ENCODE measurements at regions not wholly inside any gene's neighbourhood (a gene's known extent, or its start where the extent isn't known, plus 50 kb on each side); places are given as distances from the start of the nearest gene placed in this dataset.
"Not testable (repeated sequence)": the region's sequence is repeated elsewhere in the genome, so short reads cannot be mapped to it uniquely, and the experiment has no call there.

DNA sequence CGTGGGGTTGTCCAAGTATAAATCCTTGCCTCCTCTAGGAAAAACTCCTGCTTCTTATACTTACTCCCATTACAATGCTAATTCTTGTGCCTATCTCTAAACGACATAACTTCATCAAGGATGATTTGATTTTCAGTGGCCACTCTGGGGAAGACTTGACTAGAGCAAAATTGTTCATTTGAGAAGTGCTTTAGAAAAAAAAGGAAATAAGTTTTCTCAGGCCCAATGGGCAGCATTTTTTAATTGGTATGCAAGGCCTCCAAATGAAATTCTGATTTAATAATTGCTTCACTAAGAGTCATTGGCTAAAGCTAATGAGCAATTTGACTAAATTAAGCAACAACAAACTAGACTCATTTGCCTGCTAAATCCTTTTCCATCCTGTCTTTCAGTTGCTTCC, 496.1 kb downstream of the TSN start:
- no peak for FAIRE-seq

DNA sequence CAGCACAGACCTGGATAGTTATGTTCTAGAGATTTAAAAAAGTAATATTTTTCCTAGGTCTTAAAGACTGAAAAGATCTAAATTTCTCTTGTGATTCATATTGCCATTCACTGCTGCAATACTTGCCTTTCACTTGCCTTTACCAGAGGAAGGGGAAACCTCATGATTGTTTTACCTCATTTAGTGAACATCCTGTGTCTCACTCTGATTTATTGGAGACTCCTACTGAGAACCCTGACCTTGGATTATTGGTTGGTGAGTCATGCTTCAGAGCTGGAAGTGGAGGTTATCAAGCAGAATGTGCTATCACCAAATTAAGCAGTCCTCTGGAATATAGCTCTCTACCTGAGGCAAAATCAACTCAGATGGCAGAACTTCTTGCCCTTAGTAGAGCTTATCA, 500.5 kb downstream of the TSN start:
- DNase-seq (ENCODE audit: insufficient read length, low spot score) (no peak), FAIRE-seq (no peak)

More for the DNA sequence above, 496.1 kb downstream of the TSN start:
- no peak for DNase-seq (ENCODE audit: insufficient read length, low spot score)

DNA sequence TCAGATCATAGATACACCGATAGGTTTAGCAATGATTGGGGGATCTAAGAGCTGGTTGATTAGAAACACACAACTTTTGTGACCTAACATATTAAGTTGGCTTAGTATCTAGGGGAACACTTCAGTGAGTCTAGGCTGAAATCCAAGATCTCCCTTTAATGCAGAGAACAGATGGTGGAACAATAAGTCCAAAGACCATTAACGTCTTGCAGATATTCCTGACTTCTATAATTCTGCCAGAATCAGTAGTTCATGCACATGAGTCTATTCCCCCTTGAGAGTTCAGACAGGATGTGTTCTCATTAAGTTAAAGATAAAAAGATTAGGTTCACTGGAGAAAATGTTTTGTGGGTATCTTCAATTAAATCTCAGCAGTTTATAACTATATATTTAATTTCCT, 506.5 kb downstream of the TSN start:
- no peak for DNase-seq (ENCODE audit: insufficient read length, low spot score)

DNA sequence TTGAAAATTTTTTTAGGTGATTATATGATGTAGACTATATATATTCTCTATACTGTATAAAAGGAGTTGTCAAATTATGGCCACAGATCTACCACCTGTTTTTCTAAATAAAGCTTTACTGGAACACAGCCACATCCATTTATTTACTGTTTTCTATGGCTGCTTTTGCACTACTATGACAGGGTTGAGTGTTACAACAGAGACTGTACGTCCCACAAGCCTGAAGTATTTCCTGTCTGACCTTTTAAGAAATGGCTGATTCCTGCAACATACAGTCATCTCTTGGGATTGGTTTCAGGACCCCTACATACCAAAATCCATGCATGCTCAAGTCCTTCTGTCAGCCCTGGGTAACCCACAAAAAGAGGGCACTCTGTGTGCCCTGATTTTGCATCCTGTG, 508.3 kb downstream of the TSN start:
- FAIRE-seq, result no peak
- DNase-seq (ENCODE audit: insufficient read length, low spot score), result no peak

More for the DNA sequence above, 506.5 kb downstream of the TSN start:
- no peak for FAIRE-seq

DNA sequence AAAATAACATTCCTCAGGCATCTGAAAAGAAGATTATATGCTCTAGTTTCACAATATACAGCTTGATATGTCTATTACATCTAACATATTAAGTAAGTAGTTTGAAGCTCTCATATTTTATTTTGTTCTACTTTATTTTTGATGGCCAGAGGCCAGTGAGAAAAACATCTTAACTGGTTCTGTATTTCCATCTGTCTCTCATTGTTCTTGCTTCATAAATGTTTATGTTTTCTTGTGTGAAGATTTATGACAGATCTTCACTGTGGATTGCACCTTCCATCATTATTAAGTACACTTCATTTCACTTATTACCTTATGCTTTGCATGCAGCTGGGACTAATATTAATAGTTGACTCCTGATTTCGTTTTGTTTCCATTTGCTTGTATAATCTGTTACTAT, 511.2 kb downstream of the TSN start:
- DNase-seq (ENCODE audit: insufficient read length, low spot score), result no peak
- no peak for FAIRE-seq

DNA sequence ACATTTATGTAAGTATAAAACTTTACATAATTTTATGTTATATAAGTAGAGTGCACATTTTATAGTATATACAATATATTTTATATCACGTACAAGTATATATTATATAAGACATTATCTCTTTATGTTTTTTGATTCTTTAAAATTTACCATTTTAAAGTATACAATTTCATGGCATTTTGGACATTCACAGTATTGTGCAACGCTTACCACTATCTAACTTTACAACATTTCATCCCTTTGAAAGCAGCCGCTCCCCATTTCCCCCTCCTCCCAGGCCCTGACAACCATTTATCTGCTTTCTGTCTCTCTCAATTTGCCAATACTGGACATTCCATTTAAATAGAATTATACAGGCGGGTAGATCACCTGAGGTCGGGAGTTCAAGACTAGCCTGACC, 512.5 kb downstream of the TSN start:
- FAIRE-seq (no peak), DNase-seq (ENCODE audit: insufficient read length, low spot score) (no peak)

DNA sequence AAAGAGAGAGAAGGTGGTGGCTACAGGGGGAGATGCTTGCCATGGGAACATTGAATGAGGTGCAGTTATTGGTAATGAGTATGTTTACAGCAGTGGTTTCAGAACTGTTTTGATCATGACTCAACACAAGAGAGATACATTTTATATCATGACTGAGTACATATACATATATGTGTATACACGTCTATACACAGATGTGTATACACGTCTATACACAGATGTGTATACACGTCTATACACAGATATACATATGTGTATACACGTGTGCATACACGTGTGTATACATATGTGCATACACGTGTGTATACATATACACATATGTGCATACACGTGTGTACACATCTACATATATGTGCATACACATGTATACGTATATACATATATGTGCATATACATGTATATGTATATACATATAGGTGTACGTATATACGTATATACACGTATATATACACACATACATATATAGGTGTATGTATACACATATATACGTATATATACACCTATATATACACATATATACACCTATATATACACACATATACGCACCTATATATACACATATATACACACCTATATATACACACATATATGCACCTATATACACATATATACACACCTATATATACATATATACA, 518.5 kb downstream of the TSN start:
- peak; percentile 55 for FAIRE-seq
- no peak for DNase-seq (ENCODE audit: insufficient read length, low spot score)

DNA sequence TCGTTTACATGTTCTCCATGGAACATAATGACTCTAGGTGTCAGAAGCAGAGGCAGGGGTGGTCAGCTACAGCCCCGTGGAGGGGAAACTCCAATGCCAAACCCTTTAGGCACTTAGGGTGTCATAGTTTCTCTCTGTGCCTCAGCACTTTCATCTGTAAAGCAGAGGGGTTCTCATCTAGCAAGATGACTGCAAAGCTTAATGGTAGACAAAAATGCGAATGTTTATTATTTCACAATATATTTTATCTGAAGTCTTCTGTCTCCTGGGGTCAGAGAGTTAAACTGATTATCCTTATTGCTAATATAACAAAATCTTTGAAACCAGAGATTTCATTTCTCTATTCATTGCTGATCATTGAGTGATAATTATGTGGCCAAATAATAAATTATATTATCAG, 522.5 kb downstream of the TSN start:
- DNase-seq (ENCODE audit: insufficient read length, low spot score), result no peak
- no peak for FAIRE-seq

DNA sequence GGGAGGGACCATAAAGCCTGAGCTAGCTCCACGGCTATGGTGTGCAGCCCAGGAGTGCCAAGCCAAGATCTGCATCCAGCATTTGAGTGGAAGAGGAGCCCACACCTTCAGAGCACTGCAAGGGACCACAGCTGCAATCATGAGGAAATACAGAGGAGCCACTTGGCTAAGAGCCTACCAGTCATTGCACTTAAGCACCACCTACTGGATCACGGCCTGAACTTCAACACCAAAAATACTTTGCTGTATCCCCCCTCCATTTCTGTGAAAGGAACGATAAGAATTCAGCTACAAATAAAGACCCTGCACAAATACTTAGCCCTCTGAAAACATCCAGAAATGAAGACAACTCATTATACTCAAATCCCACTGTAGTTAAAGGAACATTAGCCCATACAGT, 545.3 kb downstream of the TSN start:
- DNase-seq (ENCODE audit: insufficient read length, low spot score), result no peak
- FAIRE-seq, result no peak

DNA sequence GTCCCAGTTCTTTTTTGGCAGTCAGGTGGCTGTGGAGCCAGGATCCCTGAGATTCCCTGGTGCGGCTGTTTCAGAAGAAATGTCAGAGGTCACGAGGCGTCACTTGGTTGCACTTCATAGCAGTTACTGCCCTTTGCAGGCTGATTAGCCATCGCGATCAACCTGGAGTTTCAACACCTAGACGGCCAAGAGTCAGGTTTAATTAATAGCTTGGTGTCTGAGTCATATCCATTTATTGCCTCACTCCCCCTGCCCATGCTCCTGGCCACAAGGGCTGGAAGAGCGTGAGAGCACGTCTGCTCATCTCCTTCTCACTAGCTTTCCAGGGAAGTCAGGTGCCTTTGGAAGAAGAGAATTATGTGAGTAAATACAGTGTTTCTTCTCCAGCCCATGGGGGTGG, 552.3 kb downstream of the TSN start:
- FAIRE-seq (no peak), DNase-seq (ENCODE audit: insufficient read length, low spot score) (no peak)

DNA sequence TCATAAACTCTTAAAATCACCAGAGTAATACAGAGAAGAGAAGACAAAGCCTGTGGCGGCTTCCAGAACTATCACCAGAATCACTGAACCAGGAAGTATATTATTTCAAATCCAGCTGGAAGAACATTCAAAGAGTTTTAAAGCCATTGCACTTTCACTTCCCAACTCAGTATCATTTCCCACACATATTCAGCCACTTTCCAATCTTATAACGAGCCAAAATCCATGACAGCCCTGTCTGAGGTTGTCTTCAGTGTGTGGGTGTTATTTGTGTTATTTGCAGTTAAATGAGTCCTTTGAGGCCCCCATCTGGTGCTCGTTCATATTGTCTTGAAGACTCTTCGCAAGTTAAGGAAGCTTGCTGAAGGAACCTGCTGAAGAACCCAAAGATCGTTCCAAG, 559.9 kb downstream of the TSN start:
- FAIRE-seq, result no peak
- DNase-seq (ENCODE audit: insufficient read length, low spot score), result no peak

DNA sequence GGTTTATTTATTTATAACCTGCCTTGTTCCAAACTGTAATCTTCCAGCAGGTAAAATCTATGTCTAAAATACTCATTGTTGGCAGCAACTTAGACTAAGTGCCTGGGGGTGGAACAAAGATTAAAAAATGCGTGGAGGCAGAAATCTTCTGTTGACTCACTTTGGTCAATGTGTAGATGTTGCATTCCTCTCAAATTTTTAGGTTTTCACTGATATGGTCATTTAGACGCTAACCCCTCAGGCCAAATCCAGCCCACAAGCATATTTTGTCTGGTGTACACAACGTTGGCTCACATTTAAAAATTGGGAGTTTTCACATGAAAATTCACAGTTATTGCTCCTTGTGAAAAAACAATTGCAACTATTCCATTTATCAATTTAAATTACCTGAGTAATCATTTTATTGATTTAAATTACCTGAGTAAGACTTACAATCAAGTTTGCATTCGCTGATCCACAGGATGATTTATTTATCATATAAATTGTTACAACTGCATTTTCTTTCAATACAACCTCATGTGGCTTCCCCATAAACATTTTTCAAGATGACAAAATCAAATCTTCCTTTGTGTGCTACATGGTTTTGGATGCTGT, 564.2 kb downstream of the TSN start:
- FAIRE-seq, result no peak

DNA sequence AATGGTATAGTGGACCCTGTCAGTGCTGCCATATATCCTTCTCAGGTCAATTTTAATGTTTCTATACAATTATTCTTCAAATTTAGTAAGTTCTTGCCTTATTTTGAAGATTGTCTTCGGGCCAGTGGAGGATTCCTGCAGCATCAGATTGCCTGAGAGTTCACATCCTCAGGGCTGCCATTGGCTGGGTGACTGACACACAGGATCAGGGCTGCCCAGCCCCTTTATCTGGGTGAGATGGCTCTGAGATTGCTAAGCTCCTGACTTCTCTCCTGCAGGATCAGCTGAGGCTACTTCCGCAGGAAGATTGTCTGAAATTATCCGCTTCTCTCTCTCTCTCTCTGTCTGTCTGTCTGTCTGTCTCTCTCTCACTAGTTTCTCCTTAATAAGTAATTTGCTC, 567.4 kb downstream of the TSN start:
- FAIRE-seq, result no peak
- DNase-seq (ENCODE audit: insufficient read length, low spot score), result no peak

More for the DNA sequence above, 564.2 kb downstream of the TSN start:
- DNase-seq (ENCODE audit: insufficient read length, low spot score), result no peak

DNA sequence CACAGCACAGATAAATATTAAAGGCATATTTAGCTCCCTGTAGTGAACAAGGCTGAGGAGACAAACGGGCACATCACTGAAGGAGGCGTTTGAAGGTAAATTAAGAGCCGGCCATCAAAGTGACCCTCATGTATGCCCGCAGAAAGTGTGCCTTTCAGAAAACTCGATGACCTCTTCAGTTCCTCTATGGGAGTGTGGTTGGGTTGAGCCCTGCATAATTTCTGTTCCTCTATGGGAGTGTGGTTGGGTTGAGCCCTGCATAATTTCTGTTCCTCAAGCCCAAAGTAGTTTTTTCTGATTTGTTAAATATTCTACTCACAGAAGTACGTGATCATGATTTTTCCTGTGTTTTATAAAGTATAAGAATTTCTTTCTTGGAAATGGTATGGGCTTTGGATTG, 568.5 kb downstream of the TSN start:
- DNase-seq (ENCODE audit: insufficient read length, low spot score) (no peak), FAIRE-seq (no peak)

DNA sequence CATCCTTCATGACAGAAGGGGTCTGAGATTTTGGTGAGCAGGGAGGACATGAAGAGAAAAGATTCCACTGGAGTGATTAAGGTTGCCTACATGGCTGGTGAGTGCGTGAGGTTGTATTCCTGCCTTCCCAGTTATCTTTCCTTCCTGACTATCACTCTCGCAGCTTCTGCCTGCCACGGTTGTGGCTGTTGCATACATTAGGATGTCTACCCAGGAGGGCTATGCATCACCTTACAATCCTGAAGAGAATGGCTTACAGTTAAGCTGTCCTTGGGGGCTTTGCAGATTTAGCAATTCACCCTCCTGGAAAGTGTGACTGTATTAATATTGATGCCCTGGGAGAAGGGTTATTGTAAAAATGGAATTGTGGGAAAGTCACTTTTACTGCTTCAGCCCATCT, 571.0 kb downstream of the TSN start:
- no peak for DNase-seq (ENCODE audit: insufficient read length, low spot score)
- FAIRE-seq, result no peak

DNA sequence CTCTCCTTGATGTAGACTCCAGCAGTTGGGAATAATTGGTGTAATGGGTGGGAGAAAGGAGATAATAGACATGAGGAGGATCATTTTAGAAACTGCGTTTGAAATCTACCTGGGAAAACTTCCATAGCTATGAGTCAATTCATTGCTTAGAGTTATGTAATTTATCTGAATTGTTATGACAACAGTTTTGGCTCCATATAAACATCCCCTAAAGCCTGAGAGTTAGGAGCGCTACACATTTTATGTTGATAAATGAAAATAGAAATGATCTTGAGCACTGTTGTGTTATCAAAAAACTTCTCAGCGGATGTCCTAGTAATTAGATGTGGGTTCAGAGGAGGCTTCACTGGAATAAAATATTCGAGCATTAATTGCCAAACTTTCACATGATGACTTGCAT, 573.4 kb downstream of the TSN start:
- no peak for DNase-seq (ENCODE audit: insufficient read length, low spot score)
- no peak for FAIRE-seq

DNA sequence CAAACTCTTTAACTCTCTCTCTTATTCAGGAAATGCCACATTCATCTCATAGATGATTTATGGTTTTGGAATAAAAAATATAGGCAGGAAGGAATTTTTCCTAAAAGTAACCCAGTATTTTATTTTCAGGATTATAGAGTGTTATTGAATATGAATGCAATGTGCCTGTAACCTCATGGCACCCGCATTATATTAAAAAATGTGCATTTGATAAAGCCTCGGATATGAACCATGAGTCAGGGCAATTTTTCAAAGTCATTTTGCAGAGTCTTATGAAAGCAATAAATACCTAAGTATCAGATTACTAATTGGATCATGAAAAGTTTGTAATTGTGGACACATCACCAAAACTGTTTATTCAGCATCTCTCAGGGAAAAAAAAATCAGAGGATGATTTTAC, 573.8 kb downstream of the TSN start:
- no peak for FAIRE-seq

DNA sequence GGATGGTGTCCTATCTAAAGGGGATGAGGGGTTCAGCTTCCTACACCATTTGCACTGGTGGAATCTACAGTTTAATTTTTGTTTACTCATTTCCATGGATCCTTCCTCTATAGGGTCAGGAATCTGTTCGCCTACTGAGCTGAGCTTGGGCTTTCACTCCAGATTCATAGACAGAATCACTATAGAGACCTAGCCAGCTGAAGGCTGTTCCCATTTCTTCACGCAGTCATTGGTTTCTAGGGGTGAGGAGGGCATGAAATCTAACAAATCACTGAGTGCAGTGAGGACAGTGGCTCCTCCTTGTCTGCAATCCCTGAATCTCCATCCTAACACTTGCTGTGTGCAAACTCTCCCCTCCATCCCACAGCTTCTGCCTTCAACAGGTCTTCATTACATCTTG, 578.5 kb downstream of the TSN start:
- FAIRE-seq (no peak), DNase-seq (ENCODE audit: insufficient read length, low spot score) (no peak)

More for the DNA sequence above, 573.8 kb downstream of the TSN start:
- no peak for DNase-seq (ENCODE audit: insufficient read length, low spot score)

DNA sequence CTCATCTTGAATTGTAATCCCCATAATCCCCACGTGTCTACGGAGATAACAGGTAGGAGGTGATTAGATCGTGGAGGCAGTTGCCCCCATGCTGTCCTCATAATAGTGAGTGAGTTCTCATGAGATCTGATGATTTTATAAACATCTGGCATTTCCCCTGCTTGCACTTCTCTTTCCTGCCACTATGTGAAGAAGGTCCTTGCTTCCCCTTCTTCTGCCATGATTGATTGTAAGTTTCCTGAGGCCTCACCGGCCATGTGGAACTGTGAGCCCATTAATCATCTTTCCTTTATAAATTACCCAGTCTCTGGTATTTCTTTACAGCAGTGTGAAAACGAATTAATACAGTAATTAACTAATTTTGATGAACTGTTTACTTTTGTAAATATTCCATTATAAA, 582.5 kb downstream of the TSN start:
- FAIRE-seq (no peak), DNase-seq (ENCODE audit: insufficient read length, low spot score) (no peak)

DNA sequence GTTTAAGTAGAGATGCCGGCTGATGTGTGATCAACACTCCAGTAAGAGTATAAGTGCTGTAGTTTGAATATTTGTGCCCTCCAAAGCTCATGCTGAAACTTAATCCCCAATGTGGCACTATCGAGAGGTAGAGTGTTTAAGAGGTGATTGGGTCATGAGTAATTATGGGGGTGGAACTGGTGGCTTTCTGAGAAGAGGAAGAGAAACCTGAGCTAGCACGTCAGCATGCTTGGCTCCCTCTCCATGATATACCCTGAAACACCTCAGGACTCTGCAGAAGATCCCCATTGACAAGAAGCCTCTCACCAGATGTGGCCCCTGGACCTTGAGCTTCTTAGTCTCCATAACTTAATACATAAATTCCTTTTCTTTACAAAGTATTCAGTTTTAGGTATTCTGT, 584.8 kb downstream of the TSN start:
- no peak for DNase-seq (ENCODE audit: insufficient read length, low spot score)

DNA sequence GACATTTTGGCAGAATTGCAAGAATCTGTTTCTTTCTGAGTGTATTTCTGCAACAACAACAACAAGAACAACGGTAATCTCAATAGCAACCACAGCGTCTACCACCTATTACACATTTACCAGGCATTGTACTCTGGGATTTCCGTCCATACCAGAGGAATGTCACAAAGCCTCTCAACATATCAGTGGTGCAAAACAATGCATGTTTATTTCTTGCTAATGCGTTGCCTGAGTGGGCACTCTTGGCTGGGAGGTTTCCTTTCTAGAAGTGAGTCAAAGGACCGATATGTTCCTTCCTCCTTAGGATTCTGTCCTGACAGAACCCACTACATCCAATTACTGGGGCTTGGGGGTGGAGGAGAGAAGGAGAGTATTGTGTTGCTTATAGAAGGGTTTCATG, 585.6 kb downstream of the TSN start:
- FAIRE-seq, result no peak
- no peak for DNase-seq (ENCODE audit: insufficient read length, low spot score)

More for the DNA sequence above, 584.8 kb downstream of the TSN start:
- no peak for FAIRE-seq

DNA sequence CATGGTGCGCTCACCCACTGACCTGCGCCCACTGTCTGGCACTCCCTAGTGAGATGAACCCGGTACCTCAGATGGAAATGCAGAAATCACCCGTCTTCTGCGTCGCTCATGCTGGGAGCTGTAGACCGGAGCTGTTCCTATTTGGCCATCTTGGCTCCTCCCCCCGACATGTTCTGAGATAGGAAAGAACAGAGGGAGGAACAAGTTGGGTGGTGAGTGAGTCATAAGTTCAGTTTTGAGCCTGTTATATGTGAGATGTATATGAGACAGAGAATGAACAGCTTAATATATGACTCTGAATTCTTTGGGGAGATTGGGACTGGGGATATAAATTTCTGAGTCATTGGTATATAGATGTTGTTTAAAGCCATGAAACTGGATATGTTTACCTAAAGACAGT, 596.7 kb downstream of the TSN start:
- not testable (repeated sequence) for DNase-seq (ENCODE audit: insufficient read length, low spot score); FAIRE-seq

DNA sequence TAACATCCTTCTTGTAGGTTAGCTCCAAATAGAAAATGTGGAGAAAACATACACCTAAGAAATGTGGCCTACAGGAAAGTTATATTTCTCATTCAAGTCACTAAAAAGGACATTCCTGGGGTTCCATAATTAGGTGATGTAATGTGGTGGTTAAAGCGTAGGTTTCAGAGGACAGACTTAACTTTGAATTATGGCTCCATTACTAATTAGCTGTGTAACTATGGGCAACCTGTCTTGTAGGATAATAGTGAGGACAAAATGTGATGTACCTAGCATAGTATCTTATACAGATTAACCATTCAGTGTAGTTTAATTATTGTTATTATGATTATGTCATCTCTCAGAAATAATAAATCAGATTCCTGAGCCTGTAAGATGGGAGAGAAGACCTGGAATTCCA, 602.5 kb downstream of the TSN start:
- FAIRE-seq (no peak), DNase-seq (ENCODE audit: insufficient read length, low spot score) (no peak)
